NCI-H82 treated with DMSO at 0.1 percent for 48 hours (cell line): ENCODE measurements at regions not wholly inside any gene's neighbourhood (a gene's known extent, or its start where the extent isn't known, plus 50 kb on each side); places are given as distances from the start of the nearest gene placed in this dataset.
"Not testable (repeated sequence)": the region's sequence is repeated elsewhere in the genome, so short reads cannot be mapped to it uniquely, and the experiment has no call there.

ENCODE experiments used
- DNase-seq: peaks from one replicate; lab custom pipeline; 2025; ENCODE audit not compliant: unreplicated experiment; lab: John Stamatoyannopoulos, UW

GRCh38 chr7:12827219-12827821, 139.9 kb downstream of the ARL4A start:
- DNase-seq: no peak

GRCh38 chr7:12827920-12828319, 140.5 kb downstream of the ARL4A start:
- DNase-seq: no peak

- no peak for DNase-seq
Measured at GRCh38 chr7:12831024-12831423, 143.6 kb downstream of the ARL4A start.

GRCh38 chr7:12833829-12834228, 146.4 kb downstream of the ARL4A start:
- no peak for DNase-seq

GRCh38 chr7:12834782-12835181, 147.3 kb downstream of the ARL4A start:
- DNase-seq: no peak

- no peak for DNase-seq
Measured at GRCh38 chr7:12839508-12840153, 152.2 kb downstream of the ARL4A start.

- DNase-seq: not testable (repeated sequence)
Measured at GRCh38 chr7:12844732-12845131, 157.3 kb downstream of the ARL4A start.

- no peak for DNase-seq
Measured at GRCh38 chr7:12847001-12847400, 159.6 kb downstream of the ARL4A start.

GRCh38 chr7:12851142-12851541, 163.7 kb downstream of the ARL4A start:
- no peak for DNase-seq

GRCh38 chr7:12851841-12852240, 164.4 kb downstream of the ARL4A start:
- DNase-seq: no peak

GRCh38 chr7:12855036-12855435, 167.6 kb downstream of the ARL4A start:
- no peak for DNase-seq

- DNase-seq: no peak
Measured at GRCh38 chr7:12859761-12860160, 172.3 kb downstream of the ARL4A start.

- DNase-seq: no peak
Measured at GRCh38 chr7:12861070-12861469, 173.6 kb downstream of the ARL4A start.

GRCh38 chr7:12862146-12862545, 174.7 kb downstream of the ARL4A start:
- no peak for DNase-seq

GRCh38 chr7:12864470-12865046, 177.1 kb downstream of the ARL4A start:
- no peak for DNase-seq

GRCh38 chr7:12865593-12865992, 178.2 kb downstream of the ARL4A start:
- DNase-seq: no peak

GRCh38 chr7:12866207-12866606, 178.8 kb downstream of the ARL4A start:
- peak; percentile 11 for DNase-seq

GRCh38 chr7:12868027-12868426, 180.6 kb downstream of the ARL4A start:
- no peak for DNase-seq

- no peak for DNase-seq
Measured at GRCh38 chr7:12870219-12870618, 182.8 kb downstream of the ARL4A start.

GRCh38 chr7:12872487-12872886, 185.1 kb downstream of the ARL4A start:
- DNase-seq: no peak

- DNase-seq: no peak
Measured at GRCh38 chr7:12873571-12873970, 186.1 kb downstream of the ARL4A start.

- no peak for DNase-seq
Measured at GRCh38 chr7:12879139-12879538, 191.7 kb downstream of the ARL4A start.

- no peak for DNase-seq
Measured at GRCh38 chr7:12881712-12882111, 194.3 kb downstream of the ARL4A start.
